ENCODE measurements at regions not wholly inside any gene's neighbourhood (a gene's known extent, or its start where the extent isn't known, plus 50 kb on each side); places are given as distances from the start of the nearest gene placed in this dataset.

GRCh38 chr3:118511402-118511801 lies 523.2 kb downstream of the IGSF11 start:
- H3K36me3 ChIP-seq (ENCODE audit: control insufficient read depth in 1 of 2, insufficient read depth in 2 of 2, low read length in 2 of 2) = no peaks in the 10 kb centered on the region
- no peak overlapping the region for H2BK120ac ChIP-seq (ENCODE audit: insufficient read depth, low read length, poor library complexity)
- no peak overlapping the region for H2AFZ ChIP-seq (ENCODE audit: insufficient read depth, low read length, poor library complexity)
- H3K4me2 ChIP-seq (ENCODE audit: low read length) = no peak overlapping the region
- H3K79me2 ChIP-seq (ENCODE audit: control insufficient read depth, insufficient read depth, low read length, poor library complexity) = no peaks in the 10 kb centered on the region
- no peaks in the 10 kb centered on the region for H3K79me1 ChIP-seq (ENCODE audit: low read length)
- no peak for DNase-seq
- H3K27ac ChIP-seq (ENCODE audit: low read depth, low read length) = no peak overlapping the region
- H3K23ac ChIP-seq (ENCODE audit: low read length) = no peak overlapping the region
- H3K4me1 ChIP-seq (ENCODE audit: control insufficient read depth in 1 of 2, insufficient read depth in 2 of 2, low read length in 2 of 2) = no peaks in the 10 kb centered on the region
- no peak overlapping the region for H4K8ac ChIP-seq (ENCODE audit: low read depth, low read length)
- no peak overlapping the region for H3K4me3 ChIP-seq (ENCODE audit: low read depth, low read length)
- H4K12ac ChIP-seq (ENCODE audit: low read depth, low read length) = no peak overlapping the region
- H3K9me3 ChIP-seq (ENCODE audit: insufficient read depth, low read depth, low read length) = no peaks in the 10 kb centered on the region
- H2BK12ac ChIP-seq (ENCODE audit: low read length) = no peak overlapping the region
- H3K4ac ChIP-seq (ENCODE audit: low read depth, low read length) = no peak overlapping the region
- no peak overlapping the region for H4K91ac ChIP-seq (ENCODE audit: low read depth, low read length)
- no peaks in the 10 kb centered on the region for H3K27me3 ChIP-seq (ENCODE audit: insufficient read depth, low read length)
- no peak overlapping the region for H3K18ac ChIP-seq (ENCODE audit: low read length)
- no peak overlapping the region for H3K9ac ChIP-seq (ENCODE audit: low read length)
- no peak overlapping the region for H3K14ac ChIP-seq (ENCODE audit: low read length)
- no peak overlapping the region for H2AK5ac ChIP-seq (ENCODE audit: low read length)
- no peak overlapping the region for H2BK5ac ChIP-seq (ENCODE audit: low read depth, low read length, poor library complexity)

GRCh38 chr3:118512301-118512700 lies 522.3 kb downstream of the IGSF11 start:
- H4K12ac ChIP-seq (ENCODE audit: low read depth, low read length) = no peak overlapping the region
- H4K91ac ChIP-seq (ENCODE audit: low read depth, low read length) = no peak overlapping the region
- H3K4me3 ChIP-seq (ENCODE audit: low read depth, low read length) = no peak overlapping the region
- no peak for DNase-seq
- H3K79me2 ChIP-seq (ENCODE audit: control insufficient read depth, insufficient read depth, low read length, poor library complexity) = no peaks in the 10 kb centered on the region
- H3K27ac ChIP-seq (ENCODE audit: low read depth, low read length) = no peak overlapping the region
- peaks cover 2% of the 10 kb centered on the region for H3K9me3 ChIP-seq (ENCODE audit: insufficient read depth, low read depth, low read length)
- H3K4ac ChIP-seq (ENCODE audit: low read depth, low read length) = no peak overlapping the region
- no peaks in the 10 kb centered on the region for H3K36me3 ChIP-seq (ENCODE audit: control insufficient read depth in 1 of 2, insufficient read depth in 2 of 2, low read length in 2 of 2)
- H3K4me2 ChIP-seq (ENCODE audit: low read length) = no peak overlapping the region
- no peak overlapping the region for H2BK12ac ChIP-seq (ENCODE audit: low read length)
- no peaks in the 10 kb centered on the region for H3K27me3 ChIP-seq (ENCODE audit: insufficient read depth, low read length)
- no peak overlapping the region for H3K23ac ChIP-seq (ENCODE audit: low read length)
- no peak overlapping the region for H2AFZ ChIP-seq (ENCODE audit: insufficient read depth, low read length, poor library complexity)
- no peak overlapping the region for H4K8ac ChIP-seq (ENCODE audit: low read depth, low read length)
- no peak overlapping the region for H3K9ac ChIP-seq (ENCODE audit: low read length)
- no peaks in the 10 kb centered on the region for H3K79me1 ChIP-seq (ENCODE audit: low read length)
- H3K14ac ChIP-seq (ENCODE audit: low read length) = no peak overlapping the region
- no peaks in the 10 kb centered on the region for H3K4me1 ChIP-seq (ENCODE audit: control insufficient read depth in 1 of 2, insufficient read depth in 2 of 2, low read length in 2 of 2)
- no peak overlapping the region for H2BK120ac ChIP-seq (ENCODE audit: insufficient read depth, low read length, poor library complexity)
- H2AK5ac ChIP-seq (ENCODE audit: low read length) = no peak overlapping the region
- no CpG with 5 or more reads among the region's 2 CpGs for whole genome bisulfite sequencing (ENCODE audit: extremely low coverage, insufficient coverage, insufficient read length)
- no peak overlapping the region for H3K18ac ChIP-seq (ENCODE audit: low read length)
- no peak overlapping the region for H2BK5ac ChIP-seq (ENCODE audit: low read depth, low read length, poor library complexity)

- DNase-seq = no peak
- Histone ChIP-seq H3K9me3 (ENCODE audit: insufficient read depth, low read depth, low read length) (peaks cover 2% of the 10 kb centered on the region), H4K12ac (ENCODE audit: low read depth, low read length) (no peak overlapping the region), H3K27me3 (ENCODE audit: insufficient read depth, low read length) (no peaks in the 10 kb centered on the region), H3K14ac (ENCODE audit: low read length) (no peak overlapping the region), H3K4ac (ENCODE audit: low read depth, low read length) (no peak overlapping the region), H2BK12ac (ENCODE audit: low read length) (no peak overlapping the region), H2BK5ac (ENCODE audit: low read depth, low read length, poor library complexity) (no peak overlapping the region), H3K36me3 (ENCODE audit: control insufficient read depth in 1 of 2, insufficient read depth in 2 of 2, low read length in 2 of 2) (no peaks in the 10 kb centered on the region), H2AFZ (ENCODE audit: insufficient read depth, low read length, poor library complexity) (no peak overlapping the region), H2AK5ac (ENCODE audit: low read length) (no peak overlapping the region), H3K18ac (ENCODE audit: low read length) (no peak overlapping the region), H3K4me2 (ENCODE audit: low read length) (no peak overlapping the region), H3K27ac (ENCODE audit: low read depth, low read length) (no peak overlapping the region), H3K4me3 (ENCODE audit: low read depth, low read length) (no peak overlapping the region), H3K9ac (ENCODE audit: low read length) (no peak overlapping the region), H3K79me1 (ENCODE audit: low read length) (no peaks in the 10 kb centered on the region), H4K8ac (ENCODE audit: low read depth, low read length) (no peak overlapping the region), H3K79me2 (ENCODE audit: control insufficient read depth, insufficient read depth, low read length, poor library complexity) (no peaks in the 10 kb centered on the region), H3K23ac (ENCODE audit: low read length) (no peak overlapping the region), H3K4me1 (ENCODE audit: control insufficient read depth in 1 of 2, insufficient read depth in 2 of 2, low read length in 2 of 2) (no peaks in the 10 kb centered on the region), H2BK120ac (ENCODE audit: insufficient read depth, low read length, poor library complexity) (no peak overlapping the region), H4K91ac (ENCODE audit: low read depth, low read length) (no peak overlapping the region)
- no CpG with 5 or more reads among the region's 3 CpGs for WGBS (ENCODE audit: extremely low coverage, insufficient coverage, insufficient read length)
Measured at GRCh38 chr3:118525077-118525476, 509.6 kb downstream of the IGSF11 start.

- no peak overlapping the region for H3K4me2 ChIP-seq (ENCODE audit: low read length)
- H2AK5ac ChIP-seq (ENCODE audit: low read length) = no peak overlapping the region
- H3K4ac ChIP-seq (ENCODE audit: low read depth, low read length) = no peak overlapping the region
- H3K9ac ChIP-seq (ENCODE audit: low read length) = no peak overlapping the region
- no peak overlapping the region for H4K12ac ChIP-seq (ENCODE audit: low read depth, low read length)
- H3K27me3 ChIP-seq (ENCODE audit: insufficient read depth, low read length) = no peaks in the 10 kb centered on the region
- H4K91ac ChIP-seq (ENCODE audit: low read depth, low read length) = no peak overlapping the region
- H3K9me3 ChIP-seq (ENCODE audit: insufficient read depth, low read depth, low read length) = peaks cover 2% of the 10 kb centered on the region
- WGBS (ENCODE audit: extremely low coverage, insufficient coverage, insufficient read length) = no CpG with 5 or more reads among the region's 1 CpG
- no peaks in the 10 kb centered on the region for H3K79me1 ChIP-seq (ENCODE audit: low read length)
- DNase-seq = no peak
- H3K18ac ChIP-seq (ENCODE audit: low read length) = no peak overlapping the region
- no peak overlapping the region for H2BK5ac ChIP-seq (ENCODE audit: low read depth, low read length, poor library complexity)
- H3K4me3 ChIP-seq (ENCODE audit: low read depth, low read length) = no peak overlapping the region
- no peak overlapping the region for H3K14ac ChIP-seq (ENCODE audit: low read length)
- H2BK12ac ChIP-seq (ENCODE audit: low read length) = no peak overlapping the region
- no peak overlapping the region for H3K23ac ChIP-seq (ENCODE audit: low read length)
- no peak overlapping the region for H4K8ac ChIP-seq (ENCODE audit: low read depth, low read length)
- H3K36me3 ChIP-seq (ENCODE audit: control insufficient read depth in 1 of 2, insufficient read depth in 2 of 2, low read length in 2 of 2) = no peaks in the 10 kb centered on the region
- H2AFZ ChIP-seq (ENCODE audit: insufficient read depth, low read length, poor library complexity) = no peak overlapping the region
- H3K27ac ChIP-seq (ENCODE audit: low read depth, low read length) = no peak overlapping the region
- no peak overlapping the region for H2BK120ac ChIP-seq (ENCODE audit: insufficient read depth, low read length, poor library complexity)
- no peaks in the 10 kb centered on the region for H3K79me2 ChIP-seq (ENCODE audit: control insufficient read depth, insufficient read depth, low read length, poor library complexity)
- no peaks in the 10 kb centered on the region for H3K4me1 ChIP-seq (ENCODE audit: control insufficient read depth in 1 of 2, insufficient read depth in 2 of 2, low read length in 2 of 2)
Measured at GRCh38 chr3:118526758-118527513, 507.7 kb downstream of the IGSF11 start.

Data from trophoblast cell (in vitro differentiated cells and primary cell).